WERI-Rb-1 (cell line): ENCODE measurements at regions not wholly inside any gene's neighbourhood (a gene's known extent, or its start where the extent isn't known, plus 50 kb on each side); places are given as distances from the start of the nearest gene placed in this dataset.

Experiments used
- DNase-seq: peaks from one replicate; pipeline ENCODE4 v3.0.0-alpha.2; 2020
- H3K27ac ChIP-seq: fragments of 250-450 bp; sonication (Bioruptor Pico); 2 replicates; pipeline ENCODE4 v1.5.1; 2020; ENCODE audit warnings: mild to moderate bottlenecking, moderate library complexity
- H3K27me3 ChIP-seq: fragments of 250-450 bp; sonication (Bioruptor Pico); 2 replicates; pipeline ENCODE4 v1.5.1; 2021; ENCODE audit warnings: mild to moderate bottlenecking, low read depth, moderate library complexity; ENCODE audit not compliant: insufficient read depth, severe bottlenecking
- H3K36me3 ChIP-seq: fragments of 250-450 bp; sonication (Bioruptor Pico); 2 replicates; pipeline ENCODE4 v1.5.1; 2020; ENCODE audit warnings: mild to moderate bottlenecking, moderate library complexity
- H3K4me3 ChIP-seq: 2 replicates; pipeline ENCODE4 v1.5.1; 2011; ENCODE audit warnings: low read depth, mild to moderate bottlenecking, control low read depth, low read length
- H3K9me3 ChIP-seq: fragments of 250-450 bp; sonication (Bioruptor Pico); 2 replicates; pipeline ENCODE4 v1.5.1; 2021; ENCODE audit warnings: mild to moderate bottlenecking, moderate library complexity; ENCODE audit not compliant: severe bottlenecking
- CTCF ChIP-seq: IDR thresholded peaks from 2 replicates; pipeline ENCODE4 v1.5.1; 2011; ENCODE audit warnings: low read depth, mild to moderate bottlenecking, control low read depth, inconsistent platforms, low read length

GRCh38 chr11:79966592-79966991 lies 525.8 kb upstream of the TENM4 start:
- no peaks in the 10 kb centered on the region for H3K36me3 ChIP-seq
- H3K27me3 ChIP-seq = peaks cover 51% of the 10 kb centered on the region
- H3K27ac ChIP-seq = no peak overlapping the region
- no peak for TF ChIP-seq CTCF
- no peak for DNase-seq
- H3K9me3 ChIP-seq = no peaks in the 10 kb centered on the region
- no peak overlapping the region for H3K4me3 ChIP-seq

DNA sequence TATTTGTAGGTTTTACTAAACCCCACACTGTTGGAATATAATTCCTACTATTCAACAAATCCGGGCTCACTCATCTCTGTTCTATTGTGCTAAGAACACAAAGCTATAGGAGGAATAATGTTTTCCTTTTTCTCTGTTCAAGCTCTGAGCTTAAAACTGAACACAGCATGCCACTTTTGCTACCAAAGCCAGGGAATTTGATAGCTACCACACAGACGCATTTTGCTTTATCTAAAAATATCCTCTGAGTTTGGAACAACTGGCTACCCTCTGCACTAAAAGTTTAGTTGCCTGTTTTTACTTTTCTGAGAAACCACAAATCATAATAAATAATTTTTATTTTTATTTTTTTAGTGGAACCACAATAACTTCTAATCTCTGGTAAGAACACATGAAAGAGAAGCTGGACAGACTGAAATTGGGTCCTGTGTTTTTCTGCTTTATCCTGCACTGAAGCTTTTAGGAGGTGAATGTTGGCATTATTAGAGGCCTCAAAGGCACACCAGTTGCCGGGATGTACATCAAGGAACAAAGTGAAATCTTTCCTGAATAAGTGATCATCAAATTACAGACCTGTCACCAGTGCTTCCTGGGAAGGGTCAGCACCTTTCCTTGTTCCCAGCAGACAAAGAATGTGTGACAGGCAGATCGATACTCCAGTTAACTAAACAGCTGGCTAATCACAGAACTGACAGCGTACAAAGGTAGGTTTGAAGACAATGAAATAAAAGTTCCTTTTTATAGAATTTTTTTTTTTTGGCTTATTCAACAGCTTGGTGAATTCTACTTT lies 523.2 kb upstream of the TENM4 start:
- Histone ChIP-seq H3K27ac (no peak overlapping the region), H3K36me3 (no peaks in the 10 kb centered on the region), H3K27me3 (peaks cover 41% of the 10 kb centered on the region), H3K4me3 (no peak overlapping the region), H3K9me3 (no peaks in the 10 kb centered on the region)
- TF ChIP-seq CTCF = no peak
- no peak for DNase-seq

DNA sequence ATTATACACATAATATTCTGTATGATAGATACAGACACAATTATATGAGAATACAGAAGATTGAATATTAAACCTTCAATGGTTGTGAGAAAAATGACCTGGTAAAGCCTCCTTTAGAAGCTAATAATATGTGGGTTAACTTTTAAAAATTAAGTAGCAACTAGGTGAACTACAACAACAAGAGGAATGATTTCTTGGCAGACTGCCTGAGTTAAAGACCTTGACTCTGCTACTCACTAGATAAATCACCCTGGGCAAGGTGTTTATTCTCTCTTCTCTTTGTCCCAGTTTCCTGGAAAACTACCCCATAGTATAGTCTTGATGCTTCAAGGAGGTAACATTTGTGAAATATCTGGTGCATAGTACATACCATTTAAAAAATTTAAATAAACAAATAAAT lies 519.6 kb upstream of the TENM4 start:
- no peaks in the 10 kb centered on the region for H3K9me3 ChIP-seq
- no peak for TF ChIP-seq CTCF
- no peak for DNase-seq
- no peak overlapping the region for H3K27ac ChIP-seq
- no peaks in the 10 kb centered on the region for H3K36me3 ChIP-seq
- peaks cover 27% of the 10 kb centered on the region for H3K27me3 ChIP-seq
- no peak overlapping the region for H3K4me3 ChIP-seq

DNA sequence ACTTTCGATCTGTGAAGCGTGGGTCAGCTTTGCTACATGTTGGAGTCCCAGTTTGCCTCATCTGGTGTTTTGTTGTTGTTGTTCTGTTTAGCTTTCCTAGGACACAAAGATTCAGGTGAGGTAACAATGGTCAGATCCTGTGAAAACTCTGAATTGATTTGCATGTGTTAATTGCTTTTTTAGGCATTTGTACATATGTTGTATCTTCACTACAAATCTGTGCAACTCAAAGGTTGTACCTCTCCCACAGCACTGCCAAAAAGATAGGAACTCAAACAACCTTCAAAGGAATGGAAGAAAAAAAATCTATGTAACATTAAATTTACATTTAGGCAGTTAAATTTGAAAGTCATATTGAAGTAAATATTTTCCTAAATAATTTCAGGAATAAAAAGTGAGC lies 518.5 kb upstream of the TENM4 start:
- Histone ChIP-seq H3K9me3 (no peaks in the 10 kb centered on the region), H3K4me3 (no peak overlapping the region), H3K27me3 (peaks cover 19% of the 10 kb centered on the region), H3K36me3 (no peaks in the 10 kb centered on the region), H3K27ac (no peak overlapping the region)
- TF ChIP-seq CTCF = no peak
- DNase-seq = no peak

GRCh38 chr11:79957702-79958101 lies 516.9 kb upstream of the TENM4 start:
- Histone ChIP-seq H3K9me3 (no peaks in the 10 kb centered on the region), H3K4me3 (no peak overlapping the region), H3K27me3 (peaks cover 14% of the 10 kb centered on the region), H3K36me3 (no peaks in the 10 kb centered on the region), H3K27ac (no peak overlapping the region)
- no peak for DNase-seq
- no peak for TF ChIP-seq CTCF

GRCh38 chr11:79956061-79956460 lies 515.2 kb upstream of the TENM4 start:
- Histone ChIP-seq H3K9me3 (no peaks in the 10 kb centered on the region), H3K4me3 (no peak overlapping the region), H3K27ac (no peak overlapping the region), H3K36me3 (no peaks in the 10 kb centered on the region), H3K27me3 (peaks cover 16% of the 10 kb centered on the region)
- DNase-seq = no peak
- no peak for TF ChIP-seq CTCF
